ENCODE measurements at regions not wholly inside any gene's neighbourhood (a gene's known extent, or its start where the extent isn't known, plus 50 kb on each side); places are given as distances from the start of the nearest gene placed in this dataset.

GRCh38 chr7:46494441-46494840 is 573.4 kb upstream of the IGFBP3 start:
- in situ Hi-C loops (cut with MboI; ENCODE audit: low sequenced_read_pairs in 4 of 4), result no loop called here

GRCh38 chr7:46494028-46494427 is 573.0 kb upstream of the IGFBP3 start:
- DNase-seq, result no peak
- in situ Hi-C loops (cut with MboI; ENCODE audit: low sequenced_read_pairs in 4 of 4), result no loop called here
- TF ChIP-seq POLR2A (IDR thresholded peaks at IDR 0.05) (no peak), CTCF (IDR thresholded peaks at IDR 0.05 in 4 of 5, conservative IDR thresholded peaks at IDR 0.05 in 1 of 5) (no peak)

More at GRCh38 chr7:46494441-46494840, 573.4 kb upstream of the IGFBP3 start:
- Histone ChIP-seq H3K4me1 (no peaks in the 10 kb centered on the region), H3K27ac (no peak overlapping the region), H3K4me3 (no peak overlapping the region), H3K36me3 (no peaks in the 10 kb centered on the region), H3K9me3 (no peaks in the 10 kb centered on the region), H3K27me3 (no peaks in the 10 kb centered on the region)
- intact Hi-C loops (cut with DNase I; ENCODE audit: low total_unique reads), result no loop called here
- TF ChIP-seq CTCF (IDR thresholded peaks at IDR 0.05 in 4 of 5, conservative IDR thresholded peaks at IDR 0.05 in 1 of 5) (no peak), POLR2A (IDR thresholded peaks at IDR 0.05) (no peak)
- DNase-seq (no peak), ATAC-seq (no peak)

GRCh38 chr7:46493196-46493595 is 572.1 kb upstream of the IGFBP3 start:
- H3K4me1 ChIP-seq, result peaks cover 0 to 4% of the 10 kb centered on the region in 2 donors
- no peak overlapping the region for H3K27ac ChIP-seq
- in situ Hi-C loops (cut with MboI; ENCODE audit: low sequenced_read_pairs in 4 of 4), result no loop called here
- no peak for ATAC-seq
- TF ChIP-seq CTCF (IDR thresholded peaks at IDR 0.05 in 4 of 5, conservative IDR thresholded peaks at IDR 0.05 in 1 of 5) (no peak), POLR2A (IDR thresholded peaks at IDR 0.05) (no peak)
- H3K36me3 ChIP-seq, result no peaks in the 10 kb centered on the region
- H3K27me3 ChIP-seq, result no peaks in the 10 kb centered on the region
- no peaks in the 10 kb centered on the region for H3K9me3 ChIP-seq
- intact Hi-C loops (cut with DNase I; ENCODE audit: low total_unique reads), result no loop called here
- DNase-seq, result no peak
- no peak overlapping the region for H3K4me3 ChIP-seq

More at GRCh38 chr7:46494028-46494427, 573.0 kb upstream of the IGFBP3 start:
- H3K9me3 ChIP-seq, result no peaks in the 10 kb centered on the region
- no peaks in the 10 kb centered on the region for H3K27me3 ChIP-seq
- intact Hi-C loops (cut with DNase I; ENCODE audit: low total_unique reads), result no loop called here
- no peak for ATAC-seq
- H3K27ac ChIP-seq, result no peak overlapping the region
- H3K36me3 ChIP-seq, result no peaks in the 10 kb centered on the region
- H3K4me3 ChIP-seq, result no peak overlapping the region
- H3K4me1 ChIP-seq, result no peaks in the 10 kb centered on the region

GRCh38 chr7:46492466-46492865 is 571.4 kb upstream of the IGFBP3 start:
- in situ Hi-C loops (cut with MboI; ENCODE audit: low sequenced_read_pairs in 4 of 4), result no loop called here
- ATAC-seq (no peak), DNase-seq (no peak)
- Histone ChIP-seq H3K36me3 (no peaks in the 10 kb centered on the region), H3K4me3 (no peak overlapping the region), H3K9me3 (no peaks in the 10 kb centered on the region), H3K4me1 (peaks cover 0 to 4% of the 10 kb centered on the region in 2 donors), H3K27me3 (no peaks in the 10 kb centered on the region), H3K27ac (no peak overlapping the region)
- intact Hi-C loops (cut with DNase I; ENCODE audit: low total_unique reads), result no loop called here
- no peak for TF ChIP-seq POLR2A (IDR thresholded peaks at IDR 0.05)
- TF ChIP-seq CTCF (IDR thresholded peaks at IDR 0.05 in 4 of 5, conservative IDR thresholded peaks at IDR 0.05 in 1 of 5), result no peak

GRCh38 chr7:46490406-46490805 is 569.3 kb upstream of the IGFBP3 start:
- Histone ChIP-seq H3K4me3 (no peak overlapping the region), H3K4me1 (peaks cover 0 to 4% of the 10 kb centered on the region in 2 donors), H3K27ac (no peak overlapping the region), H3K36me3 (no peaks in the 10 kb centered on the region), H3K27me3 (no peaks in the 10 kb centered on the region), H3K9me3 (no peaks in the 10 kb centered on the region)
- no peak for DNase-seq
- no peak for ATAC-seq
- in situ Hi-C loops (cut with MboI; ENCODE audit: low sequenced_read_pairs in 4 of 4) (no loop called here), intact Hi-C loops (cut with DNase I; ENCODE audit: low total_unique reads) (no loop called here)
- TF ChIP-seq CTCF (IDR thresholded peaks at IDR 0.05 in 4 of 5, conservative IDR thresholded peaks at IDR 0.05 in 1 of 5), result no peak
- TF ChIP-seq POLR2A (IDR thresholded peaks at IDR 0.05), result no peak
